GM19025 (cell line): ENCODE measurements at regions not wholly inside any gene's neighbourhood (a gene's known extent, or its start where the extent isn't known, plus 50 kb on each side); places are given as distances from the start of the nearest gene placed in this dataset.

ENCODE experiments used
- ATAC-seq: cut with Tn5 transposase; IDR thresholded peaks from one replicate; pipeline ENCODE4 v1.9.1; 2021; ENCODE audit warnings: mild to moderate bottlenecking, low read depth, moderate library complexity; ENCODE audit not compliant: unreplicated experiment

GRCh38 chr13:58587183-58587582 is 955.6 kb downstream of the PCDH17 start:
- ATAC-seq, result peak; percentile 76

- ATAC-seq, result no peak
Observed at GRCh38 chr13:58592052-58592451, 960.5 kb downstream of the PCDH17 start.

GRCh38 chr13:58592786-58593185 is 961.2 kb downstream of the PCDH17 start:
- ATAC-seq, result no peak

- ATAC-seq, result no peak
Observed at GRCh38 chr13:58594747-58595600, 963.4 kb downstream of the PCDH17 start.

- ATAC-seq, result no peak
Observed at GRCh38 chr13:58597552-58597951, 966.0 kb downstream of the PCDH17 start.

GRCh38 chr13:58598241-58598640 is 966.7 kb downstream of the PCDH17 start:
- ATAC-seq, result no peak

- ATAC-seq, result no peak
Observed at GRCh38 chr13:58611117-58611516, 979.6 kb downstream of the PCDH17 start.

GRCh38 chr13:58617880-58618665 is 986.5 kb downstream of the PCDH17 start:
- no peak for ATAC-seq

- no peak for ATAC-seq
Observed at GRCh38 chr13:58619396-58620113, 988.0 kb downstream of the PCDH17 start.

- no peak for ATAC-seq
Observed at GRCh38 chr13:58620176-58620575, 988.6 kb downstream of the PCDH17 start.

- ATAC-seq, result no peak
Observed at GRCh38 chr13:58625703-58626389, 994.3 kb downstream of the PCDH17 start.

GRCh38 chr13:58630794-58631193 is 999.2 kb downstream of the PCDH17 start:
- ATAC-seq, result no peak

GRCh38 chr13:58633226-58633625 is 1001.7 kb downstream of the PCDH17 start:
- no peak for ATAC-seq

- no peak for ATAC-seq
Observed at GRCh38 chr13:58655086-58655485, 1023.5 kb downstream of the PCDH17 start.

- no peak for ATAC-seq
Observed at GRCh38 chr13:58660826-58661225, 1029.3 kb downstream of the PCDH17 start.

- no peak for ATAC-seq
Observed at GRCh38 chr13:58666331-58666730, 1034.8 kb downstream of the PCDH17 start.

- ATAC-seq, result no peak
Observed at GRCh38 chr13:58667096-58667495, 1035.6 kb downstream of the PCDH17 start.

- ATAC-seq, result no peak
Observed at GRCh38 chr13:58680115-58680514, 1048.6 kb downstream of the PCDH17 start.

GRCh38 chr13:58682616-58683015 is 1051.1 kb downstream of the PCDH17 start:
- ATAC-seq, result no peak

GRCh38 chr13:58687148-58687547 is 1055.6 kb downstream of the PCDH17 start:
- no peak for ATAC-seq
